T-cell (primary cell): ENCODE measurements at regions not wholly inside any gene's neighbourhood (a gene's known extent, or its start where the extent isn't known, plus 50 kb on each side); places are given as distances from the start of the nearest gene placed in this dataset.

Experiments
- ATAC-seq, 4 experiments: fragments of 200-7000 bp in 3 of 4; fragments of 150-1000 bp in 1 of 4; cut with Tn5 transposase; replicated peaks in 1 of 4; 1 replicate in 3 of 4; 2 replicates in 1 of 4; pipeline ENCODE4 v1.10.0; 2021; ENCODE audit warnings: moderate library complexity in 3 of 4, mild to moderate bottlenecking in 2 of 4, moderate number of reproducible peaks in 1 of 4
- CTCF ChIA-PET, 2 donors: fragments of 300-600 bp; sonication (Branson Sonifier 250); formaldehyde crosslinking; loops; one replicate each; lab custom pipeline; 2022; ENCODE audit warnings: antibody characterized with exemption in 2 of 2; lab: Charles Lee
- POLR2A ChIA-PET, 2 donors: fragments of 300-600 bp; sonication (Branson Sonifier 250); formaldehyde crosslinking; loops; one replicate each; lab custom pipeline; 2022; ENCODE audit warnings: antibody characterized with exemption in 2 of 2; lab: Charles Lee
- DNase-seq, 35 experiments: peaks; one replicate each; pipeline versions ENCODE4 v3.0.0 to v3.0.0-alpha.2; 2013 to 2023
- H3K27ac ChIP-seq: one replicate; pipeline ENCODE4 v1.5.1; 2013; ENCODE audit warnings: low read length
- H3K27me3 ChIP-seq, 2 experiments: replicated peaks in 1 of 2; 1 replicate in 1 of 2; 2 replicates in 1 of 2; pipeline versions ENCODE4 v1.6.1 to v1.7.0; 2013; ENCODE audit warnings: low read length in 1 of 2, mixed read lengths in 1 of 2; ENCODE audit not compliant: control insufficient read depth in 2 of 2, insufficient read depth in 2 of 2; ENCODE audit errors: extremely low read depth in 1 of 2
- H3K36me3 ChIP-seq, 2 donors: 1 replicate in 1 of 2; 2 replicates in 1 of 2; pipeline versions ENCODE4 v1.6.1 to v1.7.0; 2013; ENCODE audit warnings: low read length in 1 of 2; ENCODE audit not compliant: control insufficient read depth in 2 of 2, insufficient read depth in 1 of 2; ENCODE audit errors: extremely low read depth in 1 of 2
- H3K4me1 ChIP-seq, 2 experiments: 1 replicate in 1 of 2; 2 replicates in 1 of 2; pipeline versions ENCODE4 v1.6.1 to v1.7.0; 2013; ENCODE audit warnings: low read length in 2 of 2, mixed read lengths in 1 of 2; ENCODE audit not compliant: insufficient read depth in 2 of 2, control insufficient read depth in 1 of 2; ENCODE audit errors: extremely low read depth in 1 of 2
- H3K4me3 ChIP-seq, 2 donors: 1 replicate in 1 of 2; 2 replicates in 1 of 2; pipeline versions ENCODE4 v1.5.1 to v1.7.0; 2013; ENCODE audit warnings: mild to moderate bottlenecking in 2 of 2, low read length in 1 of 2, moderate library complexity in 1 of 2; ENCODE audit not compliant: control insufficient read depth in 1 of 2; ENCODE audit errors: extremely low read depth in 1 of 2
- H3K9me3 ChIP-seq: 2 replicates; pipeline ENCODE4 v1.7.0; 2013
- H3K27ac Mint-ChIP-seq, 2 donors: one replicate each; pipeline ENCODE4 v1.8.0; 2020 to 2021; ENCODE audit warnings: mild to moderate bottlenecking in 2 of 2, mixed read lengths in 2 of 2
- H3K27me3 Mint-ChIP-seq, 2 donors: one replicate each; pipeline ENCODE4 v1.8.0; 2021 to 2022; ENCODE audit warnings: mixed read lengths in 2 of 2
- H3K36me3 Mint-ChIP-seq: one replicate; pipeline ENCODE4 v1.8.0; 2021; ENCODE audit warnings: mixed read lengths
- H3K4me1 Mint-ChIP-seq, 3 donors: one replicate each; pipeline ENCODE4 v1.8.0; 2020 to 2022; ENCODE audit warnings: mixed read lengths in 3 of 3, mild to moderate bottlenecking in 1 of 3
- H3K4me3 Mint-ChIP-seq, 3 donors: one replicate each; pipeline ENCODE4 v1.8.0; 2020 to 2022; ENCODE audit warnings: mild to moderate bottlenecking in 3 of 3, mixed read lengths in 3 of 3, moderate library complexity in 3 of 3
- H3K9me3 Mint-ChIP-seq, 3 donors: one replicate each; pipeline ENCODE4 v1.8.0; 2020 to 2022; ENCODE audit warnings: mixed read lengths in 3 of 3
- WGBS: methylation state at CpG from one replicate; pipeline ENCODE4 v1.1.5; 2013; ENCODE audit warnings: missing lambda C conversion rate; ENCODE audit not compliant: insufficient coverage; 5-methylcytosine and 5-hydroxymethylcytosine counted together

DNA sequence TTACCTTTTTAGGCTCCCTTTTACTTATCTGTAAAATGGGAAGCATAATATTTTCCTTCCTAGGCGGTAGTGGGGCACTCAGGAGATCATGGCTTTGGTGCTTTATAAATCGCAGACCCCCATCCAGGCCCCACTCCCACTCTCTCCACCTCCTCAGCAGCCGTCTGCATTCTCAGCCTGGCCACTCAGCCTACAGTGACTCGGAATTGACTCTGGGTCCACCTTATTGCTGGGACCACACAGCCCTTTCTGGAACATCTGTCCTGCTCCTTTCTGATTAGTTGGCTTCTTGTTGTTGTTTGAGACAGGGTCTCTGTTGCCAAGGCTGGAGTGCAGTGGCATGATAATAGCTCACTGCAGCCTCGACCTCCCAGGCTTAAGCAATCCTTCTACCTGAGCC lies 76.5 kb downstream of the RPLP1 start:
- Histone ChIP-seq H3K4me1 (no peaks in the 10 kb centered on the region), H3K27me3 (peaks cover 0 to 8% of the 10 kb centered on the region in 2 experiments), H3K36me3 (no peaks in the 10 kb centered on the region), H3K27ac (no peak overlapping the region), H3K4me3 (no peak overlapping the region), H3K9me3 (no peaks in the 10 kb centered on the region)
- Mint-ChIP-seq H3K27me3 (peaks cover 3 to 5% of the 10 kb centered on the region in 2 donors), H3K9me3 (no peaks in the 10 kb centered on the region), H3K4me3 (no peak overlapping the region), H3K27ac (no peak overlapping the region), H3K4me1 (no peaks in the 10 kb centered on the region), H3K36me3 (no peaks in the 10 kb centered on the region)
- no peak for ATAC-seq
- DNase-seq, result no peak
- ChIA-PET POLR2A (no interaction called here), CTCF (no interaction called here)
- 80% methylated on average over 2 of the region's 5 CpGs for WGBS

DNA sequence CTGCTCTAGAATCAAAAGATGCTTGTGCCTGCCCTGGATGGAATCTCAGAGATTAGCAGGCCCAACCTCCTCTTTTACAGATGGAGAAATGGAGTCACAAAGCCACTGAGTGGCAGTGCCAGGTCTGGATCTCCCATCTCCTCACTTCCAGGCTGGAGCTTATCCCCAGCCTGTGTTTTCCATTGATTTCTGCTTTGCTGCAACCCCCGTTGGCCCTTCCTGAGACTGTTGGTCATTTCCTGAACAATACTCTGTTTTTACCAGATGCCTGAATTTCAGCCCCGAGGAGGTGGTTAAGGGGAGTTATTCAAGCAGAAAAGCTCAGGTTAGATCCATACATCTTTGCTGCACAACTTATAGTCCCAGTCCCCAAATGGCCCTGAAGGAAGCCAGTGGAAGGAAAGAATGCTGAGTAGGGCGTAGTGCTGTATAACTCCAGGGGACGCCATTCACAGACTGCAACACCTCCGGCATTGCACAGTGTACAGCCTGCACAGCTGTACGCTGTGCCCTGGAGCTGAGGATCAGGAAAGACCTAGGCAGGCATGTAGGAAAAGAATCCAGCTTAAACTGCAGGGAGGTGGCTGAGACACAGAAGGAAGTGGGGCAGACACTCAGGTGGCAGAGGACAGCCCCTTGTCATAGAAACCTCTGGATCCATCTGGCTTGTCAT lies 77.5 kb downstream of the RPLP1 start:
- 73% methylated on average over 4 of the region's 6 CpGs for WGBS

DNA sequence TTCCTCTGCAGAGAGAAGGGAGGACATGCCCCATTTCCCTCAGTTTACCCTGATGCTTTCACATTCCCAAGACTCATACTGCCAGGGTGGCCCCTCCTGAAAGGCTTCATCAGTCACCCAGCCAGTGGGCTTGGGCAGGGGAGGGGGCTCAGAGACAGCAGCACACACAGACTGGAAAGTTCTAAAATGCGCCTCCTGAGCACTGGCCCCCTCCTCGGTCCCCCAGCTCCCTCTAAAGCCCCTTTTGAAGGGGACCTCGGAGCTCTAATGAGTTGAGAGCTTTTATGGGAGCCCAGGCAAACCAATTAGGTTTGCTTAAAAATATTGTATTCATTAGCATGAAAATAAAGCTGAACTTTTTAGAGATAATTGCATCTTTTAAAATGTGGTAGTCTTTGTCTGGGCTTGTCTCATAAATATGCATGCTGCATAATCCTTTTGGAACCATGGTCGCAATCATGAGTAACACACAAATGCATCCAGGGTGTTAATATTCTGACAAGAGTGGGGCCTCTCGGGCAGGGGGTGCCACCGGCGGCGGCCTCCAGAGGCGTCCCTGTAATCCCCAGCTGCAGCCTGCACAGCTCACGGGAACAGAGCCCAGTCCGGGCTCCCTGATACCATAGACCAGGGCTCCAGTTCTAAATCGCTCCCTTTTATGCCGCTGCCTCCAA lies 78.5 kb downstream of the RPLP1 start:
- Histone ChIP-seq H3K27ac (no peak overlapping the region), H3K9me3 (no peaks in the 10 kb centered on the region), H3K4me1 (no peaks in the 10 kb centered on the region), H3K36me3 (no peaks in the 10 kb centered on the region), H3K4me3 (no peak overlapping the region), H3K27me3 (peaks cover 0 to 8% of the 10 kb centered on the region in 2 experiments)
- DNase-seq (no peak), ATAC-seq (no peak)
- no peaks in the 10 kb centered on the region for H3K36me3 Mint-ChIP-seq
- no peak overlapping the region for H3K4me3 Mint-ChIP-seq
- ChIA-PET POLR2A (interaction anchor here in 1 of 2 donors (0.6 kb wide), 1 partner anchor 62 kb away, joined by 3 read pairs; no protein-coding TSS in a partner anchor), CTCF (no interaction called here)
- no peaks in the 10 kb centered on the region for H3K9me3 Mint-ChIP-seq
- no peak overlapping the region for H3K27ac Mint-ChIP-seq
- WGBS, result 89% methylated on average over 9 of the region's 13 CpGs
- peaks cover 3 to 9% of the 10 kb centered on the region in 2 donors for H3K27me3 Mint-ChIP-seq
- no peaks in the 10 kb centered on the region for H3K4me1 Mint-ChIP-seq

More for the DNA sequence above, 77.5 kb downstream of the RPLP1 start:
- DNase-seq (no peak), ATAC-seq (no peak)
- Histone ChIP-seq H3K36me3 (no peaks in the 10 kb centered on the region), H3K27ac (no peak overlapping the region), H3K4me3 (no peak overlapping the region), H3K4me1 (no peaks in the 10 kb centered on the region), H3K9me3 (no peaks in the 10 kb centered on the region), H3K27me3 (peaks cover 0 to 8% of the 10 kb centered on the region in 2 experiments)
- H3K4me1 Mint-ChIP-seq, result no peaks in the 10 kb centered on the region
- H3K27ac Mint-ChIP-seq, result no peak overlapping the region
- no peaks in the 10 kb centered on the region for H3K36me3 Mint-ChIP-seq
- H3K4me3 Mint-ChIP-seq, result no peak overlapping the region
- H3K27me3 Mint-ChIP-seq, result peaks cover 3 to 5% of the 10 kb centered on the region in 2 donors
- ChIA-PET POLR2A (no interaction called here), CTCF (no interaction called here)
- H3K9me3 Mint-ChIP-seq, result no peaks in the 10 kb centered on the region

DNA sequence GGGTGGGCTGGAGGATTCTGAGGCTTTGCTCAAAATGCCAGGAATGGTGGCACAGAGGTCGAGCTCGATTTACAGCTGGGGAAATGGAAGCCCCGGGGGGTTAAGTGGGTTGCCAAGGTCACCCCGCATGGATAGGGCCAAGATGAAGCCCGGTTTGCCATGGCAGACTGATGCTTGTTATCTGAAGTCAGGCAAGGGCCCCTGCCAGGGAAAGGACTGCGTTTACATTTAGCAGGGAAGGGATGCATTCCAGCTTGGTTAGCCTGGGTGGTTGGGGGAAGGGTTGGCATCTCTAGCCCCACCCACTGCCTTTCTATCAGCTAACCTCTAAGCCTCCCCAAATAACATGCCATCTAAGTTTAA lies 79.0 kb downstream of the RPLP1 start:
- Histone ChIP-seq H3K27me3 (peaks cover 0 to 8% of the 10 kb centered on the region in 2 experiments), H3K9me3 (no peaks in the 10 kb centered on the region), H3K4me1 (no peaks in the 10 kb centered on the region), H3K36me3 (no peaks in the 10 kb centered on the region), H3K27ac (no peak overlapping the region), H3K4me3 (no peak overlapping the region)
- no peaks in the 10 kb centered on the region for H3K4me1 Mint-ChIP-seq
- no peak overlapping the region for H3K4me3 Mint-ChIP-seq
- H3K27ac Mint-ChIP-seq, result no peak overlapping the region
- peaks cover 3 to 9% of the 10 kb centered on the region in 2 donors for H3K27me3 Mint-ChIP-seq
- ATAC-seq, result no peak
- ChIA-PET POLR2A (interaction anchor here in 1 of 2 donors (0.6 kb wide), 1 partner anchor 62 kb away, joined by 3 read pairs; no protein-coding TSS in a partner anchor), CTCF (no interaction called here)
- no peaks in the 10 kb centered on the region for H3K9me3 Mint-ChIP-seq
- H3K36me3 Mint-ChIP-seq, result no peaks in the 10 kb centered on the region
- DNase-seq, result no peak
- 67% methylated on average over 3 of the region's 6 CpGs for WGBS

DNA sequence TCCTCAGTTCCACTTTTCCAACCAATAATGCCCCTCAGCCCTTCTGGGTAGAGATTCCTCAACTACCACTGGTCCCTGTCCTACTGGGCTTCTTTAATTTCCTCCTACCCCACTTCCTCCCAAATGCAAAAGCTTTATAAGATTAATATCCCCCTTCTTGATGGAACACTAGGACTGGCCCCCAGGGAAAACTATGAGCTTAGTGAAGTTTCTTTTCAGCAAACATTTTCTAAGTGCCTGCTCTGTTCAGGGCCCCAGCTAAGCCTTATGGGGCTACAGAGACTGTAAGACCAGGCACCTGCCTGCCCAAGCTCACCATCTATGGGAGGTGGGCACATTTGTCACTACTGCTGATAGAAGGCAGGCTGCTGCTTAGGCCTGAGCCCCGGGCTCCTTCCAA lies 79.4 kb downstream of the RPLP1 start:
- Histone ChIP-seq H3K36me3 (no peaks in the 10 kb centered on the region), H3K4me3 (no peak overlapping the region), H3K9me3 (no peaks in the 10 kb centered on the region), H3K27ac (no peak overlapping the region), H3K4me1 (no peaks in the 10 kb centered on the region), H3K27me3 (peaks cover 0 to 8% of the 10 kb centered on the region in 2 experiments)
- Mint-ChIP-seq H3K4me3 (no peak overlapping the region), H3K9me3 (no peaks in the 10 kb centered on the region), H3K27me3 (peaks cover 3 to 9% of the 10 kb centered on the region in 2 donors), H3K4me1 (no peaks in the 10 kb centered on the region), H3K36me3 (no peaks in the 10 kb centered on the region), H3K27ac (no peak overlapping the region)
- ATAC-seq (no peak), DNase-seq (no peak)
- no CpG with 5 or more reads among the region's 1 CpG for WGBS
- CTCF ChIA-PET, result no interaction called here
- POLR2A ChIA-PET, result no interaction called here

DNA sequence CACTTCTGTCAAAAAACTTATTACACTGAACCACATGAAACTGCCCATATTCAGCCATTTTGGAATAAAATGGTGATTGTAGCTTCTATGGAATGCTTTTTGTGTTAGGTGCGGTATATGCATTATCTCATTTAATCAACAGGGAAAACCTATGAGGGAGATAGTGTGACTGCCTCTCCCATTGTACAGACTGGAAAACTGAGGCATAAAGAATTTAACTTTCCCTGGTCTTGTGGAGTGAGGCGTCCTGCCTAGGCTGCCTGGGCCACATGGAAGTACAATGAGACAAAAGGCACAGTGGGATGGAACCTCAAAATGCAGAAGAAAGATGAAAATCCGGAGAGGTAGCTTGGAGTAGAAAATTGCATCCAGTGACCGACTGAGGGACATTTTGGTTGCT lies 80.2 kb downstream of the RPLP1 start:
- Mint-ChIP-seq H3K36me3 (no peaks in the 10 kb centered on the region), H3K4me3 (no peak overlapping the region), H3K9me3 (no peaks in the 10 kb centered on the region), H3K27me3 (peaks cover 3 to 9% of the 10 kb centered on the region in 2 donors), H3K4me1 (no peaks in the 10 kb centered on the region), H3K27ac (no peak overlapping the region)
- H3K9me3 ChIP-seq, result no peaks in the 10 kb centered on the region
- CTCF ChIA-PET, result no interaction called here
- DNase-seq (no peak), ATAC-seq (no peak)
- 85% methylated on average over 2 of the region's 4 CpGs for WGBS
- no peak overlapping the region for H3K4me3 ChIP-seq
- no peaks in the 10 kb centered on the region for H3K4me1 ChIP-seq
- peaks cover 0 to 8% of the 10 kb centered on the region in 2 experiments for H3K27me3 ChIP-seq
- no peak overlapping the region for H3K27ac ChIP-seq
- H3K36me3 ChIP-seq, result no peaks in the 10 kb centered on the region
- POLR2A ChIA-PET, result no interaction called here
